Smooth muscle cell (in vitro differentiated cells): ENCODE measurements at regions not wholly inside any gene's neighbourhood (a gene's known extent, or its start where the extent isn't known, plus 50 kb on each side); places are given as distances from the start of the nearest gene placed in this dataset.
"Not testable (repeated sequence)": the region's sequence is repeated elsewhere in the genome, so short reads cannot be mapped to it uniquely, and the experiment has no call there.

Experiments used
- DNase-seq: peaks from one replicate; lab custom pipeline; 2025; ENCODE audit not compliant: unreplicated experiment; lab: John Stamatoyannopoulos, UW
- H2AFZ ChIP-seq: fragments of 200-600 bp; sonication (generic); 2 replicates; pipeline ENCODE4 v1.6.0; 2016; ENCODE audit warnings: antibody characterized with exemption, low read depth, mild to moderate bottlenecking
- H3F3A ChIP-seq: fragments of 200-600 bp; sonication (generic); 2 replicates; pipeline ENCODE4 v1.6.0; 2017; ENCODE audit warnings: antibody characterized with exemption, low read depth
- H3K27ac ChIP-seq: fragments of 200-600 bp; sonication (generic); 2 replicates; pipeline ENCODE4 v1.5.1; 2016; ENCODE audit warnings: low read depth, mild to moderate bottlenecking
- H3K27me3 ChIP-seq: fragments of 200-600 bp; sonication (generic); 2 replicates; pipeline ENCODE4 v1.6.1; 2016; ENCODE audit warnings: low read depth, mild to moderate bottlenecking
- H3K36me3 ChIP-seq: fragments of 200-600 bp; sonication (generic); 2 replicates; pipeline ENCODE4 v1.5.1; 2016; ENCODE audit warnings: low read depth
- H3K4me1 ChIP-seq: fragments of 200-600 bp; sonication (generic); 2 replicates; pipeline ENCODE4 v1.5.1; 2016; ENCODE audit warnings: low read depth
- H3K4me2 ChIP-seq: fragments of 200-600 bp; sonication (generic); 2 replicates; pipeline ENCODE4 v1.6.0; 2016; ENCODE audit warnings: mild to moderate bottlenecking
- H3K4me3 ChIP-seq: fragments of 200-600 bp; sonication (generic); 2 replicates; pipeline ENCODE4 v1.5.1; 2016; ENCODE audit warnings: mild to moderate bottlenecking
- H3K79me2 ChIP-seq: fragments of 200-600 bp; sonication (generic); 2 replicates; pipeline ENCODE4 v1.6.0; 2016; ENCODE audit warnings: low read depth, mild to moderate bottlenecking
- H3K9ac ChIP-seq: fragments of 200-600 bp; sonication (generic); 2 replicates; pipeline ENCODE4 v1.6.0; 2016; ENCODE audit warnings: low read depth
- H3K9me3 ChIP-seq: fragments of 200-600 bp; sonication (generic); replicated peaks from 2 replicates; pipeline ENCODE4 v1.5.1; 2016; ENCODE audit warnings: low read depth
- H4K20me1 ChIP-seq: fragments of 200-600 bp; sonication (generic); 2 replicates; pipeline ENCODE4 v1.6.0; 2016; ENCODE audit warnings: low read depth
- CTCF ChIP-seq: fragments of 200-600 bp; sonication (generic); IDR thresholded peaks from 2 replicates; pipeline ENCODE4 v1.5.1; 2017; ENCODE audit warnings: borderline replicate concordance, mild to moderate bottlenecking, antibody characterized with exemption; ENCODE audit not compliant: insufficient read depth, poor library complexity, severe bottlenecking
- WGBS: methylation state at CpG from one replicate; pipeline ENCODE4 v1.1.7; 2016; ENCODE audit warnings: low lambda C conversion rate; 5-methylcytosine and 5-hydroxymethylcytosine counted together

GRCh38 chr15:20340931-20341661 lies 200.5 kb downstream of the GOLGA6L6 start:
- H3F3A ChIP-seq = no peaks in the 10 kb centered on the region
- DNase-seq = no peak
- 72% methylated on average over 7 of the region's 7 CpGs for WGBS
- H3K4me3 ChIP-seq = no peak overlapping the region
- peaks cover 52% of the 10 kb centered on the region for H3K9me3 ChIP-seq
- H4K20me1 ChIP-seq = no peaks in the 10 kb centered on the region
- H3K9ac ChIP-seq = no peak overlapping the region
- no peak overlapping the region for H3K4me2 ChIP-seq
- H3K27me3 ChIP-seq = no peaks in the 10 kb centered on the region
- no peak overlapping the region for H2AFZ ChIP-seq
- H3K27ac ChIP-seq = no peak overlapping the region
- H3K79me2 ChIP-seq = no peaks in the 10 kb centered on the region
- H3K4me1 ChIP-seq = no peaks in the 10 kb centered on the region
- no peaks in the 10 kb centered on the region for H3K36me3 ChIP-seq
- no peak for TF ChIP-seq CTCF

- peaks cover 53% of the 10 kb centered on the region for H3K9me3 ChIP-seq
- TF ChIP-seq CTCF = no peak
- H3K36me3 ChIP-seq = no peaks in the 10 kb centered on the region
- H3K4me3 ChIP-seq = no peak overlapping the region
- H3K79me2 ChIP-seq = no peaks in the 10 kb centered on the region
- H3K27ac ChIP-seq = no peak overlapping the region
- H3K9ac ChIP-seq = no peak overlapping the region
- no peaks in the 10 kb centered on the region for H4K20me1 ChIP-seq
- no peaks in the 10 kb centered on the region for H3K4me1 ChIP-seq
- no peak for DNase-seq
- H2AFZ ChIP-seq = no peak overlapping the region
- H3K4me2 ChIP-seq = no peak overlapping the region
- WGBS = 76% methylated on average over 9 of the region's 9 CpGs
- H3K27me3 ChIP-seq = no peaks in the 10 kb centered on the region
- no peaks in the 10 kb centered on the region for H3F3A ChIP-seq
These were observed 201.2 kb downstream of the GOLGA6L6 start for GRCh38 chr15:20340331-20340811.

- H3K9ac ChIP-seq, H3K36me3 ChIP-seq, H3K79me2 ChIP-seq, H3F3A ChIP-seq, H4K20me1 ChIP-seq, H3K4me3 ChIP-seq, H2AFZ ChIP-seq, DNase-seq, H3K4me1 ChIP-seq, H3K27ac ChIP-seq, H3K4me2 ChIP-seq, H3K27me3 ChIP-seq: not testable (repeated sequence)
- 67% methylated on average over 17 of the region's 17 CpGs for WGBS
- peaks cover 45% of the 10 kb centered on the region for H3K9me3 ChIP-seq
These were observed 202.4 kb downstream of the GOLGA6L6 start for GRCh38 chr15:20339086-20339791.

GRCh38 chr15:20338671-20339070 lies 202.9 kb downstream of the GOLGA6L6 start:
- 84% methylated on average over 13 of the region's 13 CpGs for WGBS

GRCh38 chr15:20337238-20337637 lies 204.4 kb downstream of the GOLGA6L6 start:
- not testable (repeated sequence) for H3K79me2 ChIP-seq, H2AFZ ChIP-seq, H3K4me3 ChIP-seq, H3K36me3 ChIP-seq, H3K9ac ChIP-seq, H3K27ac ChIP-seq, H4K20me1 ChIP-seq, H3F3A ChIP-seq, H3K4me2 ChIP-seq, H3K27me3 ChIP-seq, DNase-seq, H3K4me1 ChIP-seq
- 81% methylated on average over 5 of the region's 5 CpGs for WGBS
- H3K9me3 ChIP-seq = peaks cover 42% of the 10 kb centered on the region

More at GRCh38 chr15:20338671-20339070, 202.9 kb downstream of the GOLGA6L6 start:
- not testable (repeated sequence) for H3K79me2 ChIP-seq, H3K4me3 ChIP-seq, H4K20me1 ChIP-seq, DNase-seq, H3K4me1 ChIP-seq, H3F3A ChIP-seq, H3K4me2 ChIP-seq, H3K9ac ChIP-seq, H3K36me3 ChIP-seq, H3K27me3 ChIP-seq, H2AFZ ChIP-seq, H3K27ac ChIP-seq
- peaks cover 42% of the 10 kb centered on the region for H3K9me3 ChIP-seq

- H3K79me2 ChIP-seq, H3K4me3 ChIP-seq, H3K27ac ChIP-seq, H3K4me2 ChIP-seq, H2AFZ ChIP-seq, H3K36me3 ChIP-seq, H3K9ac ChIP-seq, H4K20me1 ChIP-seq, H3K4me1 ChIP-seq, H3F3A ChIP-seq, DNase-seq, H3K27me3 ChIP-seq: not testable (repeated sequence)
- 86% methylated on average over 6 of the region's 6 CpGs for WGBS
- peaks cover 27% of the 10 kb centered on the region for H3K9me3 ChIP-seq
These were observed 207.1 kb downstream of the GOLGA6L6 start for GRCh38 chr15:20334451-20334850.

- not testable (repeated sequence) for H3K9ac ChIP-seq, H3K36me3 ChIP-seq, H3K79me2 ChIP-seq, H4K20me1 ChIP-seq, DNase-seq, H3K4me2 ChIP-seq, H3K4me3 ChIP-seq, H3K4me1 ChIP-seq, H3F3A ChIP-seq, H3K9me3 ChIP-seq, H2AFZ ChIP-seq, H3K27me3 ChIP-seq, H3K27ac ChIP-seq
- 84% methylated on average over 4 of the region's 4 CpGs for WGBS
These were observed 215.8 kb downstream of the GOLGA6L6 start for GRCh38 chr15:20325751-20326150.
